Stimulated activated CD8-positive, alpha-beta memory T cell treated with anti-CD3 and anti-CD28 coated beads, Interleukin-2, amount 100 ng/mL, for 48 hours (primary cell): ENCODE measurements at regions not wholly inside any gene's neighbourhood (a gene's known extent, or its start where the extent isn't known, plus 50 kb on each side); places are given as distances from the start of the nearest gene placed in this dataset.
"Not testable (repeated sequence)": the region's sequence is repeated elsewhere in the genome, so short reads cannot be mapped to it uniquely, and the experiment has no call there.

Source experiments
- DNase-seq, 2 donors: peaks; one replicate each; pipeline ENCODE4 v3.0.0-alpha.2; 2020; ENCODE audit warnings: low read depth in 2 of 2

GRCh38 chr13:80559944-80560343, 219.0 kb upstream of the SPRY2 start:
- no peak for DNase-seq

GRCh38 chr13:80558074-80558473, 217.1 kb upstream of the SPRY2 start:
- DNase-seq, result no peak

- DNase-seq, result no peak
Observed at GRCh38 chr13:80555796-80556678, 215.1 kb upstream of the SPRY2 start.

- no peak for DNase-seq
Observed at GRCh38 chr13:80552851-80553440, 212.0 kb upstream of the SPRY2 start.

GRCh38 chr13:80551650-80552497, 210.9 kb upstream of the SPRY2 start:
- DNase-seq, result no peak

- DNase-seq, result no peak
Observed at GRCh38 chr13:80550971-80551441, 210.1 kb upstream of the SPRY2 start.

- no peak for DNase-seq
Observed at GRCh38 chr13:80548915-80549314, 208.0 kb upstream of the SPRY2 start.

GRCh38 chr13:80547885-80548825, 207.2 kb upstream of the SPRY2 start:
- DNase-seq, result no peak

GRCh38 chr13:80547341-80547740, 206.4 kb upstream of the SPRY2 start:
- no peak for DNase-seq

GRCh38 chr13:80533175-80533574, 192.2 kb upstream of the SPRY2 start:
- no peak for DNase-seq

- DNase-seq, result no peak
Observed at GRCh38 chr13:80530902-80531301, 190.0 kb upstream of the SPRY2 start.

- DNase-seq, result no peak
Observed at GRCh38 chr13:80530191-80530590, 189.3 kb upstream of the SPRY2 start.

GRCh38 chr13:80529734-80530133, 188.8 kb upstream of the SPRY2 start:
- no peak for DNase-seq

GRCh38 chr13:80528733-80529132, 187.8 kb upstream of the SPRY2 start:
- no peak for DNase-seq

- no peak for DNase-seq
Observed at GRCh38 chr13:80527400-80527799, 186.5 kb upstream of the SPRY2 start.

GRCh38 chr13:80524447-80525215, 183.7 kb upstream of the SPRY2 start:
- DNase-seq, result no peak

- DNase-seq, result no peak
Observed at GRCh38 chr13:80523134-80523533, 182.2 kb upstream of the SPRY2 start.

GRCh38 chr13:80522463-80522862, 181.5 kb upstream of the SPRY2 start:
- not testable (repeated sequence) for DNase-seq

- no peak for DNase-seq
Observed at GRCh38 chr13:80516818-80517348, 176.0 kb upstream of the SPRY2 start.

GRCh38 chr13:80515296-80515695, 174.4 kb upstream of the SPRY2 start:
- DNase-seq, result no peak
